ENCODE measurements at regions not wholly inside any gene's neighbourhood (a gene's known extent, or its start where the extent isn't known, plus 50 kb on each side); places are given as distances from the start of the nearest gene placed in this dataset.
"Not testable (repeated sequence)": the region's sequence is repeated elsewhere in the genome, so short reads cannot be mapped to it uniquely, and the experiment has no call there.

- H3K27ac ChIP-seq: no peak overlapping the region
- TF ChIP-seq CTCF (conservative IDR thresholded peaks at IDR 0.05): no peak
- TF ChIP-seq ZFX (IDR thresholded peaks at IDR 0.05): no peak
Measured at GRCh38 chr6:11845664-11846577, 67.3 kb upstream of the ADTRP start.

GRCh38 chr6:11842795-11843194, 64.2 kb upstream of the ADTRP start:
- H3K27ac ChIP-seq: not testable (repeated sequence)

- TF ChIP-seq CTCF (conservative IDR thresholded peaks at IDR 0.05) (no peak), ZFX (IDR thresholded peaks at IDR 0.05) (no peak)
- H3K27ac ChIP-seq: peak overlapping the region; percentile 40; the same call in 1 of the 2 replicates
Measured at GRCh38 chr6:11835065-11835464, 56.5 kb upstream of the ADTRP start.

GRCh38 chr6:11833626-11834592, 55.3 kb upstream of the ADTRP start:
- TF ChIP-seq CTCF (conservative IDR thresholded peaks at IDR 0.05): no peak
- TF ChIP-seq ZFX (IDR thresholded peaks at IDR 0.05): no peak
- H3K27ac ChIP-seq: peak overlapping the region; percentile 1; the same call in 1 of the 2 replicates

- H3K27ac ChIP-seq: no peak overlapping the region
Measured at GRCh38 chr6:11831653-11832052, 53.0 kb upstream of the ADTRP start.

GRCh38 chr6:11830520-11830919, 51.9 kb upstream of the ADTRP start:
- no peak overlapping the region for H3K27ac ChIP-seq
- TF ChIP-seq CTCF (conservative IDR thresholded peaks at IDR 0.05): no peak
- no peak for TF ChIP-seq ZFX (IDR thresholded peaks at IDR 0.05)

More at GRCh38 chr6:11831653-11832052, 53.0 kb upstream of the ADTRP start:
- TF ChIP-seq CTCF (conservative IDR thresholded peaks at IDR 0.05) (no peak), ZFX (IDR thresholded peaks at IDR 0.05) (no peak)

- TF ChIP-seq ZFX (IDR thresholded peaks at IDR 0.05): no peak
- TF ChIP-seq CTCF (conservative IDR thresholded peaks at IDR 0.05): no peak
- H3K27ac ChIP-seq: no peak overlapping the region
Measured at GRCh38 chr6:11830105-11830504, 51.5 kb upstream of the ADTRP start.

Measured in C4-2B (cell line).